ENCODE measurements at regions not wholly inside any gene's neighbourhood (a gene's known extent, or its start where the extent isn't known, plus 50 kb on each side); places are given as distances from the start of the nearest gene placed in this dataset.

DNA sequence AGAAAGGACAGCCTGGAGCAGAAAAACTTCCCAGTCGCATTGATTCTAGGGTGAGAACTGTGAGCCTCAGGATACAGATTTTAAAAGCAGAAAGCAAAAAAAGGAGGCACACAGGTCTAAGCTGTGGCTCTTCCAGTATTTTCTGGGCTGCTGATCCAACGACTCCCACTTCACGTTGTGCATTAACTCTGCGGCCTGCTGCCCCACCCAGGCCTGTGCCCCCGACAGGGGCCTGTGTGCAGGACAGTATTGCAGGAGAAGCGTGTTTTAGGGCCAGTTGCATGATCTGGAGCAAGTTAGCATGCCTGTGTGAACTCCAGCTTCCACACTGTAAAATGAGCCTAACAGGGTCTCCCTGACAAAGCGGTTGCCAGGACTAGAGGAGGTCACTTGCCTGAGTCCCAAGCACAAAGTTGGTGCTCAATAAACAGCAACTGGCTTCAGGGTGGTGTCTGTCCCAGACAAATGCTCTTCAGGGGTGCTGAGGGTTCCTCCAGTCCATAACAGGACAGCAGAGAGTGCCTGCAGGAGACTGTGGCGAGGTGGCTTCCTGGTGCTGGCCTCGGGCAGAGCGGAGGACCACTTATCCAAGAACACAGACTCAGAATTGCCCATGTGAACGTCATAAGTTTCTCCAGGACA lies 66.8 kb upstream of the RAB4A start:
- Histone ChIP-seq H3K27me3 (replicated peaks; ENCODE audit: control insufficient read depth, insufficient read depth, low read length) (no peaks in the 10 kb centered on the region), H3K36me3 (ENCODE audit: control insufficient read depth, insufficient read depth, low read length) (no peaks in the 10 kb centered on the region), H3K4me3 (replicated peaks; ENCODE audit: low read depth, low read length) (no peak overlapping the region)
- no peak for DNase-seq (ENCODE audit: extremely low read depth, insufficient read length)
- TF ChIP-seq CTCF (IDR thresholded peaks at IDR 0.05; ENCODE audit: insufficient read depth, low read length, poor library complexity, severe bottlenecking): no peak

DNA sequence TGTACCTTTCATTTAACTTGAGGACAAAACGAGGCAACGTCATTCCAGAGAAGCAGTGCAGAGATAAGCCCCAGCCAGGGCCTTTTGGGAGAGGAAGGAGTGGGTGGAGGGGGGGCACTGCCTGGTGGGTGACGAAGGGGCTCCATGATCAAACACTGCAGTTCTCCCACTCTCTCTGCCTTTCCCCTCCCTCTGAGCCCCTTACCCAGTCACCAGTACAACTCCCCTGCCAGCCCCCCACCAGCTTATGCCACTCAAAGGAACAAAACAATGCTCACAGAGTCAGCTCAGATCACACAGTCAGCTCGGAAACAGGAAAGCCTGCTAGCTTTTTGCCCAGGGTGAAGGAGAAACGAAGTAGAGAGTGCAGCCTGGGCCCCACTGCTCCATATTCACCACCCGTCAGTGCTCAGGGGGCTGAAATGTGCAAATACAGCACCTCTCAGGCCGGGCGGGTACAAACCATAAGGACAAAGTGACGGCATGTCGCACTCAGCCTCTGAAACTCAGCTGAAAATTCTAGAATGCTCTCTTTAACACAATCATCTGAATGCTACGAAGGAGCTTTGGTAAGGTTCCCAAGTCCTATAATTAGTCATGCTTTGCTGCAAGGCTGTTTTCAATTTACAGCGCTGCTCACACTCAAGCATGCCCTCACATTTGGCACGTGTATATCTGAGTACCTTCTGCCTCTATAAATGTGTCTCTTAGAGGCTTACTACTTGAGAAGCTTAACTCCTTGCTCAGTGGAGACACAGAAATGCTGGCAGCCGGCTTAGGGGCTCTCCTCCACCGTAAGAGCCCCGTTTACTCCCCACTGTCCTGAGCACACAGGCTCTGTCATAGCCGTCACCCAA lies 65.8 kb upstream of the RAB4A start:
- no peaks in the 10 kb centered on the region for H3K36me3 ChIP-seq (ENCODE audit: control insufficient read depth, insufficient read depth, low read length)
- H3K4me3 ChIP-seq (replicated peaks; ENCODE audit: low read depth, low read length): no peak overlapping the region
- no peak for DNase-seq (ENCODE audit: extremely low read depth, insufficient read length)
- TF ChIP-seq CTCF (IDR thresholded peaks at IDR 0.05; ENCODE audit: insufficient read depth, low read length, poor library complexity, severe bottlenecking): no peak
- no peaks in the 10 kb centered on the region for H3K27me3 ChIP-seq (replicated peaks; ENCODE audit: control insufficient read depth, insufficient read depth, low read length)

GRCh38 chr1:229205854-229206253 lies 65.1 kb upstream of the RAB4A start:
- Histone ChIP-seq H3K27me3 (replicated peaks; ENCODE audit: control insufficient read depth, insufficient read depth, low read length) (no peaks in the 10 kb centered on the region), H3K4me3 (replicated peaks; ENCODE audit: low read depth, low read length) (no peak overlapping the region), H3K36me3 (ENCODE audit: control insufficient read depth, insufficient read depth, low read length) (no peaks in the 10 kb centered on the region)
- DNase-seq (ENCODE audit: extremely low read depth, insufficient read length): no peak
- no peak for TF ChIP-seq CTCF (IDR thresholded peaks at IDR 0.05; ENCODE audit: insufficient read depth, low read length, poor library complexity, severe bottlenecking)

DNA sequence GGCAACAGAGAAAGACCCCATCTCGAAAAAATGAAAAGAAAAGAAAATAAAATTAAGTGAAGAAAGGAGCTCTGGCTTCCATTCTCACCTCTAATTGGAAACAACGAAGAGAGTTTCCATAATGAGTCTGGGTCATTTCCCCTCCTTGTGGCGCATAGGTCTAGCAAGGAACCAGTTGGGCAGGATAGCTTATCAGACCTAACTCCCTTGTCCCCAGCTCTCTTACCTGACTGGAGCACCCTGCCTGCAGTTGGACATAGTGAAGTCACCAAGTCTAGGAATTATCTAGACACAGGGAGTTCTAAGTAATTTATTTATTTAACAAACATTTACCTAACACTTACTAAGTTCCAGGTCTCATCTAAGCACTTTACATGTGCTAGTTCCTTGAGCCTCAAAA lies 63.0 kb upstream of the RAB4A start:
- no peak for TF ChIP-seq CTCF (IDR thresholded peaks at IDR 0.05; ENCODE audit: insufficient read depth, low read length, poor library complexity, severe bottlenecking)
- H3K27me3 ChIP-seq (replicated peaks; ENCODE audit: control insufficient read depth, insufficient read depth, low read length): no peaks in the 10 kb centered on the region
- no peak overlapping the region for H3K4me3 ChIP-seq (replicated peaks; ENCODE audit: low read depth, low read length)
- H3K36me3 ChIP-seq (ENCODE audit: control insufficient read depth, insufficient read depth, low read length): no peaks in the 10 kb centered on the region
- no peak for DNase-seq (ENCODE audit: extremely low read depth, insufficient read length)

- TF ChIP-seq CTCF (IDR thresholded peaks at IDR 0.05; ENCODE audit: insufficient read depth, low read length, poor library complexity, severe bottlenecking): no peak
- Histone ChIP-seq H3K27me3 (replicated peaks; ENCODE audit: control insufficient read depth, insufficient read depth, low read length) (no peaks in the 10 kb centered on the region), H3K4me3 (replicated peaks; ENCODE audit: low read depth, low read length) (no peak overlapping the region), H3K36me3 (ENCODE audit: control insufficient read depth, insufficient read depth, low read length) (no peaks in the 10 kb centered on the region)
- no peak for DNase-seq (ENCODE audit: extremely low read depth, insufficient read length)
Observed at GRCh38 chr1:229208481-229208880, 62.4 kb upstream of the RAB4A start.
